ENCODE measurements at regions not wholly inside any gene's neighbourhood (a gene's known extent, or its start where the extent isn't known, plus 50 kb on each side); places are given as distances from the start of the nearest gene placed in this dataset.

DNA sequence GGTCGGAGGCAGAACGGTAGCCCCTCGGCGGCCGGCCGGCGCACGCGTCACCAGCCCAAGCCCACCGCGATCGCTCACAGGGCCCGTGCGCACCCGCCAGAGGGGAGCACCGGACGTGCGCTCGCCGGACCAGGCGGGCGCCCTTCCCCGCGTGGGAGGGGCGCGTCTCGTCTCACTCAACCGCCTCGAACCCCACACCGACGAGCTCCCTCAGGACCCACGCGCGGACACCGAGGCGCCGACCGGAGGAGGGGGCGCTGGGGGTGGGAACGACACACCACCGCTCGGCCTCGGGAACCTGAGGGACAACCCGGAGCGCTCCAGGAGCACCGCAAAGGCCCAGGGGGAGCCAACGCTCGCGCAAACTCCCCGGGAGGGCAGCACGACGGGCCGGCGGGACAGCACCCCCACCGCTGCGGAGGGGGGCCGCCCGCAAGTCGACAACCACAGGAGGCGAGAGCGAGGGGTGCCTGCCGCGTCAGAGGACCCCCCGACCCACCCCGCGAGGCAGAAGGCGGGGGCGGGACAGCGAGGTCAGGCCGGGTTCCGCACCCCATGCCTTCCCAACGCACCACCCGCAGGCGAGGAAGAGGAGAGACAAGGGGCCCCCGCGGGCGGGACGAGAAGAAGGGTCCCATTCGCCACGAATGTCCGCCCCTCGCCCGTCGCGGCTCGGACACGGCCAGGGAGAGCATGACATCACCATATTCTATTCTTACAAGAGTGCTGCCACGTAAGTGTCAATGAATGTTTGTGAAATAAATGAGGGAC lies 512.7 kb upstream of the ZNF337 start:
- TF ChIP-seq EZH2phosphoT487 (IDR thresholded peaks at IDR 0.05; ENCODE audit: insufficient read depth, low read depth) (no peak), EZH2 (IDR thresholded peaks at IDR 0.05; ENCODE audit: insufficient read depth, poor library complexity, severe bottlenecking) (no peak)

Data from GM23248 (cell line).